ENCODE measurements at regions not wholly inside any gene's neighbourhood (a gene's known extent, or its start where the extent isn't known, plus 50 kb on each side); places are given as distances from the start of the nearest gene placed in this dataset.

- no TSS peak for BruUV-seq (replicated peaks)
- Histone ChIP-seq H2AFZ (ENCODE audit: low read depth, low read length) (no peak overlapping the region), H3K9me1 (replicated peaks; ENCODE audit: control insufficient read depth, extremely low read depth, insufficient read depth, low read length) (no peaks in the 10 kb centered on the region), H3K79me2 (ENCODE audit: control insufficient read depth, insufficient read depth, low read length) (no peaks in the 10 kb centered on the region), H3K27ac (ENCODE audit: insufficient read depth, low read depth, low read length) (no peak overlapping the region), H3K9ac (replicated peaks; ENCODE audit: extremely low read depth, insufficient read depth, low read length) (no peak overlapping the region), H3K9me3 (replicated peaks; ENCODE audit: control insufficient read depth, insufficient read depth, low read length) (no peaks in the 10 kb centered on the region), H4K20me1 (replicated peaks; ENCODE audit: control insufficient read depth, extremely low read depth, insufficient read depth, low read length) (no peaks in the 10 kb centered on the region), H3K4me1 (ENCODE audit: control insufficient read depth, extremely low read depth, insufficient read depth, low read length) (no peaks in the 10 kb centered on the region), H3K36me3 (ENCODE audit: control insufficient read depth in 2 of 2, extremely low read depth in 1 of 2, insufficient read depth in 2 of 2, low read length in 2 of 2) (no peaks in the 10 kb centered on the region), H3K4me2 (ENCODE audit: insufficient read depth, low read length) (no peak overlapping the region), H3K27me3 (ENCODE audit: control insufficient read depth in 2 of 2, insufficient read depth in 2 of 2, low read length in 2 of 2) (no peaks in the 10 kb centered on the region), H3K4me3 (replicated peaks in 1 of 3; ENCODE audit: insufficient read depth in 1 of 3, low read depth in 1 of 3, low read length in 3 of 3) (no peak overlapping the region)
- DNase-seq (ENCODE audit: low read depth, low spot score), result no peak
- TF ChIP-seq POLR2AphosphoS5 (IDR thresholded peaks at IDR 0.05; ENCODE audit: insufficient read depth, low read depth, low read length), result no peak
- TF ChIP-seq EZH2 (IDR thresholded peaks at IDR 0.05; ENCODE audit: borderline replicate concordance, low read depth, low read length, severe bottlenecking), result no peak
- TF ChIP-seq, protein P1, sequence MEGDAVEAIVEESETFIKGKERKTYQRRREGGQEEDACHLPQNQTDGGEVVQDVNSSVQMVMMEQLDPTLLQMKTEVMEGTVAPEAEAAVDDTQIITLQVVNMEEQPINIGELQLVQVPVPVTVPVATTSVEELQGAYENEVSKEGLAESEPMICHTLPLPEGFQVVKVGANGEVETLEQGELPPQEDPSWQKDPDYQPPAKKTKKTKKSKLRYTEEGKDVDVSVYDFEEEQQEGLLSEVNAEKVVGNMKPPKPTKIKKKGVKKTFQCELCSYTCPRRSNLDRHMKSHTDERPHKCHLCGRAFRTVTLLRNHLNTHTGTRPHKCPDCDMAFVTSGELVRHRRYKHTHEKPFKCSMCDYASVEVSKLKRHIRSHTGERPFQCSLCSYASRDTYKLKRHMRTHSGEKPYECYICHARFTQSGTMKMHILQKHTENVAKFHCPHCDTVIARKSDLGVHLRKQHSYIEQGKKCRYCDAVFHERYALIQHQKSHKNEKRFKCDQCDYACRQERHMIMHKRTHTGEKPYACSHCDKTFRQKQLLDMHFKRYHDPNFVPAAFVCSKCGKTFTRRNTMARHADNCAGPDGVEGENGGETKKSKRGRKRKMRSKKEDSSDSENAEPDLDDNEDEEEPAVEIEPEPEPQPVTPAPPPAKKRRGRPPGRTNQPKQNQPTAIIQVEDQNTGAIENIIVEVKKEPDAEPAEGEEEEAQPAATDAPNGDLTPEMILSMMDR (IDR thresholded peaks at IDR 0.05; ENCODE audit: extremely low read depth in 1 of 2, insufficient read depth in 1 of 2, low read depth in 1 of 2, low read length in 2 of 2), result no peak
- POLR2A ChIA-PET, result no interaction called here
- intact Hi-C loops (cut with micrococcal nuclease), result no loop called here
- dilution Hi-C loops (cut with MboI; ENCODE audit: extremely low pct_ligation_motif_present, low sequenced_read_pairs), result no loop called here
- CTCF ChIA-PET, result no interaction called here
- FAIRE-seq, result no peak
These were observed 251.6 kb downstream of the HACE1 start for GRCh38 chr6:104608101-104608500.

- ChIA-PET POLR2A (no interaction called here), CTCF (no interaction called here)
- Histone ChIP-seq H4K20me1 (replicated peaks; ENCODE audit: control insufficient read depth, extremely low read depth, insufficient read depth, low read length) (no peaks in the 10 kb centered on the region), H3K4me3 (replicated peaks in 1 of 3; ENCODE audit: insufficient read depth in 1 of 3, low read depth in 1 of 3, low read length in 3 of 3) (no peak overlapping the region), H3K4me2 (ENCODE audit: insufficient read depth, low read length) (no peak overlapping the region), H3K4me1 (ENCODE audit: control insufficient read depth, extremely low read depth, insufficient read depth, low read length) (no peaks in the 10 kb centered on the region), H3K27me3 (ENCODE audit: control insufficient read depth in 2 of 2, insufficient read depth in 2 of 2, low read length in 2 of 2) (no peaks in the 10 kb centered on the region), H3K9ac (replicated peaks; ENCODE audit: extremely low read depth, insufficient read depth, low read length) (no peak overlapping the region), H3K9me1 (replicated peaks; ENCODE audit: control insufficient read depth, extremely low read depth, insufficient read depth, low read length) (no peaks in the 10 kb centered on the region), H3K27ac (ENCODE audit: insufficient read depth, low read depth, low read length) (no peak overlapping the region), H3K36me3 (ENCODE audit: control insufficient read depth in 2 of 2, extremely low read depth in 1 of 2, insufficient read depth in 2 of 2, low read length in 2 of 2) (no peaks in the 10 kb centered on the region), H3K9me3 (replicated peaks; ENCODE audit: control insufficient read depth, insufficient read depth, low read length) (no peaks in the 10 kb centered on the region), H2AFZ (ENCODE audit: low read depth, low read length) (no peak overlapping the region), H3K79me2 (ENCODE audit: control insufficient read depth, insufficient read depth, low read length) (no peaks in the 10 kb centered on the region)
- intact Hi-C loops (cut with micrococcal nuclease) (no loop called here), dilution Hi-C loops (cut with MboI; ENCODE audit: extremely low pct_ligation_motif_present, low sequenced_read_pairs) (no loop called here)
- no TSS peak for BruUV-seq (replicated peaks)
- no peak for TF ChIP-seq JUN (IDR thresholded peaks at IDR 0.05; ENCODE audit: borderline replicate concordance, insufficient read depth, insufficient read length, low read depth)
- TF ChIP-seq EZH2 (IDR thresholded peaks at IDR 0.05; ENCODE audit: borderline replicate concordance, low read depth, low read length, severe bottlenecking), result no peak
- FAIRE-seq (no peak), DNase-seq (ENCODE audit: low read depth, low spot score) (no peak)
These were observed 252.2 kb downstream of the HACE1 start for GRCh38 chr6:104607501-104607900.

All from endothelial cell of umbilical vein (primary cell).